Skeletal muscle cell (primary cell): ENCODE measurements at regions not wholly inside any gene's neighbourhood (a gene's known extent, or its start where the extent isn't known, plus 50 kb on each side); places are given as distances from the start of the nearest gene placed in this dataset.
A peak's percentile ranks its signal among the peaks of the same experiment; 100 is the strongest.

Experiments used
- DNase-seq: peaks from one replicate; pipeline ENCODE4 v3.0.0-alpha.2; 2010; ENCODE audit warnings: low read depth
- H3K4me3 ChIP-seq: 2 replicates; pipeline ENCODE4 v1.5.1; 2011; ENCODE audit warnings: low read depth, mild to moderate bottlenecking, control low read depth, low read length, moderate library complexity

- no peak overlapping the region for H3K4me3 ChIP-seq
- DNase-seq, result no peak
Measured at GRCh38 chr4:92074839-92075238, 228.9 kb upstream of the GRID2 start.

- DNase-seq, result no peak
- no peak overlapping the region for H3K4me3 ChIP-seq
Measured at GRCh38 chr4:92090887-92091286, 212.9 kb upstream of the GRID2 start.

GRCh38 chr4:92091335-92091734, 212.4 kb upstream of the GRID2 start:
- H3K4me3 ChIP-seq, result no peak overlapping the region
- DNase-seq, result no peak

- H3K4me3 ChIP-seq, result no peak overlapping the region
- peak; percentile 32 for DNase-seq
Measured at GRCh38 chr4:92099861-92100260, 203.9 kb upstream of the GRID2 start.

- no peak for DNase-seq
- no peak overlapping the region for H3K4me3 ChIP-seq
Measured at GRCh38 chr4:92100975-92101374, 202.8 kb upstream of the GRID2 start.

- DNase-seq, result peak; percentile 69
- H3K4me3 ChIP-seq, result no peak overlapping the region
Measured at GRCh38 chr4:92101737-92102172, 202.0 kb upstream of the GRID2 start.

- no peak for DNase-seq
- no peak overlapping the region for H3K4me3 ChIP-seq
Measured at GRCh38 chr4:92104506-92104905, 199.3 kb upstream of the GRID2 start.

GRCh38 chr4:92106816-92107215, 196.9 kb upstream of the GRID2 start:
- no peak for DNase-seq
- no peak overlapping the region for H3K4me3 ChIP-seq

GRCh38 chr4:92111493-92111892, 192.3 kb upstream of the GRID2 start:
- H3K4me3 ChIP-seq, result no peak overlapping the region
- DNase-seq, result no peak

GRCh38 chr4:92112805-92113204, 191.0 kb upstream of the GRID2 start:
- H3K4me3 ChIP-seq, result no peak overlapping the region
- DNase-seq, result no peak

- peak; percentile 22 for DNase-seq
- H3K4me3 ChIP-seq, result no peak overlapping the region
Measured at GRCh38 chr4:92120810-92121498, 182.8 kb upstream of the GRID2 start.

GRCh38 chr4:92122911-92123310, 180.9 kb upstream of the GRID2 start:
- no peak overlapping the region for H3K4me3 ChIP-seq
- no peak for DNase-seq

- no peak overlapping the region for H3K4me3 ChIP-seq
- DNase-seq, result peak; percentile 32
Measured at GRCh38 chr4:92128676-92129075, 175.1 kb upstream of the GRID2 start.

- no peak overlapping the region for H3K4me3 ChIP-seq
- DNase-seq, result no peak
Measured at GRCh38 chr4:92129408-92129994, 174.3 kb upstream of the GRID2 start.

- DNase-seq, result no peak
- no peak overlapping the region for H3K4me3 ChIP-seq
Measured at GRCh38 chr4:92136434-92136833, 167.3 kb upstream of the GRID2 start.

GRCh38 chr4:92163348-92163747, 140.4 kb upstream of the GRID2 start:
- no peak overlapping the region for H3K4me3 ChIP-seq
- DNase-seq, result no peak

GRCh38 chr4:92170340-92170739, 133.4 kb upstream of the GRID2 start:
- H3K4me3 ChIP-seq, result no peak overlapping the region
- no peak for DNase-seq

GRCh38 chr4:92172203-92172602, 131.6 kb upstream of the GRID2 start:
- no peak overlapping the region for H3K4me3 ChIP-seq
- DNase-seq, result no peak

GRCh38 chr4:92175250-92175649, 128.5 kb upstream of the GRID2 start:
- DNase-seq, result no peak
- H3K4me3 ChIP-seq, result no peak overlapping the region

GRCh38 chr4:92182006-92182735, 121.6 kb upstream of the GRID2 start:
- no peak for DNase-seq
- no peak overlapping the region for H3K4me3 ChIP-seq
